ENCODE measurements at regions not wholly inside any gene's neighbourhood (a gene's known extent, or its start where the extent isn't known, plus 50 kb on each side); places are given as distances from the start of the nearest gene placed in this dataset.

DNA sequence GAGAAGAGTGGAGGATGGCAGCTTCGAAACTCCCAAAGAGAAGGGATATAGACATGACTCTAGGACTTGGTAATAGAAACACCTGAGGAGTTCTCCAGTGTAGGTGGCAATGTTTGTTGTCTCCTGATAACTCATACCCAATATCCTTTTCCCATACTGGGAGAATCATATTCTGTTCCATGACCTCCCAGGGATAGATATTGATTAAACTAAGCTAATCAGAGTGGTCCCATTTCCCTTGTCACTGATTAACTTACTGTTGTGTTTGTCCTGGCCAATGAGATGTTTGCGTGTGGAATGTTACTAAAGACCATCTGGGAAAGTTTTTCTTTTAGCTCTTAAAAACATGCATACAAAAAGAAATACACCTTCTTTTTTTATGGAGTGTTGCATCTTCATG lies 85.6 kb downstream of the RPL22L1 start:
- Histone ChIP-seq H3K4me2 (ENCODE audit: insufficient read depth, low read length) (no peak overlapping the region), H4K20me1 (ENCODE audit: insufficient read depth, low read length) (no peaks in the 10 kb centered on the region), H2AFZ (ENCODE audit: low read length) (peak overlapping the region; percentile 3), H3K36me3 (ENCODE audit: insufficient read depth, low read length) (no peaks in the 10 kb centered on the region), H3K9me3 (ENCODE audit: low read depth, low read length) (no peaks in the 10 kb centered on the region), H3K4me1 (ENCODE audit: insufficient read depth, low read length) (no peaks in the 10 kb centered on the region), H3K79me2 (ENCODE audit: insufficient read depth, low read length) (no peaks in the 10 kb centered on the region), H3K27me3 (ENCODE audit: insufficient read depth, low read length) (no peaks in the 10 kb centered on the region), H3K27ac (ENCODE audit: low read depth, low read length) (no peak overlapping the region), H3K4me3 (ENCODE audit: insufficient read depth, low read length) (no peak overlapping the region)
- no peak for DNase-seq (ENCODE audit: insufficient read length, low spot score, missing footprints)
- TF ChIP-seq CTCF (IDR thresholded peaks at IDR 0.05; ENCODE audit: extremely low read depth, low read depth, low read length): no peak

GRCh38 chr3:170780955-170781354 lies 89.0 kb downstream of the RPL22L1 start:
- DNase-seq (ENCODE audit: insufficient read length, low spot score, missing footprints): no peak
- Histone ChIP-seq H3K4me2 (ENCODE audit: insufficient read depth, low read length) (no peak overlapping the region), H2AFZ (ENCODE audit: low read length) (peak overlapping the region; percentile 21), H3K4me3 (ENCODE audit: insufficient read depth, low read length) (no peak overlapping the region), H3K9me3 (ENCODE audit: low read depth, low read length) (no peaks in the 10 kb centered on the region), H4K20me1 (ENCODE audit: insufficient read depth, low read length) (no peaks in the 10 kb centered on the region), H3K36me3 (ENCODE audit: insufficient read depth, low read length) (no peaks in the 10 kb centered on the region), H3K4me1 (ENCODE audit: insufficient read depth, low read length) (no peaks in the 10 kb centered on the region), H3K27me3 (ENCODE audit: insufficient read depth, low read length) (no peaks in the 10 kb centered on the region), H3K27ac (ENCODE audit: low read depth, low read length) (no peak overlapping the region), H3K79me2 (ENCODE audit: insufficient read depth, low read length) (no peaks in the 10 kb centered on the region)
- no peak for TF ChIP-seq CTCF (IDR thresholded peaks at IDR 0.05; ENCODE audit: extremely low read depth, low read depth, low read length)

DNA sequence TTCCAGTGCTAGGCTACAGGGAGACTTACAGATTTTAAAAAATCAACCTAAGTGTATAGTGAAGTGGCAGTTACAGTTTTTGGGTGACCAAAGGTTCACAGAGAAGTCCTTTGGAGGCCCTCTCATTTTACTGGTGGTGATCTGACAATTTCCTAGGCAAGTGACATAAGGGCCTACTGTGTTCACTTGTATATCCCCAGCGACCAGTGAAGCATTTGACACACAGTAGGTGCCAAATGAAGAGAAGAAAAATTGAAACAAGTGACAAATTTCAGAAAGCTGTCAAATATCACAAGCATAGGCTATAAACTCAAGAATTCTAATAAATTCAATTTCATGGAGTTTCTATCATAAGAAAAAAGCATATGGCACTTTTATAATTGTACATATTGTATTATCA lies 89.5 kb downstream of the RPL22L1 start:
- Histone ChIP-seq H3K4me2 (ENCODE audit: insufficient read depth, low read length) (no peak overlapping the region), H3K9me3 (ENCODE audit: low read depth, low read length) (no peaks in the 10 kb centered on the region), H2AFZ (ENCODE audit: low read length) (no peak overlapping the region), H3K4me3 (ENCODE audit: insufficient read depth, low read length) (no peak overlapping the region), H4K20me1 (ENCODE audit: insufficient read depth, low read length) (no peaks in the 10 kb centered on the region), H3K27ac (ENCODE audit: low read depth, low read length) (no peak overlapping the region), H3K79me2 (ENCODE audit: insufficient read depth, low read length) (no peaks in the 10 kb centered on the region), H3K4me1 (ENCODE audit: insufficient read depth, low read length) (no peaks in the 10 kb centered on the region), H3K27me3 (ENCODE audit: insufficient read depth, low read length) (no peaks in the 10 kb centered on the region), H3K36me3 (ENCODE audit: insufficient read depth, low read length) (no peaks in the 10 kb centered on the region)
- no peak for DNase-seq (ENCODE audit: insufficient read length, low spot score, missing footprints)
- no peak for TF ChIP-seq CTCF (IDR thresholded peaks at IDR 0.05; ENCODE audit: extremely low read depth, low read depth, low read length)

- TF ChIP-seq CTCF (IDR thresholded peaks at IDR 0.05; ENCODE audit: extremely low read depth, low read depth, low read length): no peak
Measured at GRCh38 chr3:170778240-170779217, 91.5 kb downstream of the RPL22L1 start.

More at GRCh38 chr3:170778240-170779217, 91.5 kb downstream of the RPL22L1 start:
- no peaks in the 10 kb centered on the region for H3K79me2 ChIP-seq (ENCODE audit: insufficient read depth, low read length)
- H3K4me2 ChIP-seq (ENCODE audit: insufficient read depth, low read length): no peak overlapping the region
- no peak overlapping the region for H3K4me3 ChIP-seq (ENCODE audit: insufficient read depth, low read length)
- H3K27me3 ChIP-seq (ENCODE audit: insufficient read depth, low read length): no peaks in the 10 kb centered on the region
- no peaks in the 10 kb centered on the region for H3K9me3 ChIP-seq (ENCODE audit: low read depth, low read length)
- H3K36me3 ChIP-seq (ENCODE audit: insufficient read depth, low read length): no peaks in the 10 kb centered on the region
- H2AFZ ChIP-seq (ENCODE audit: low read length): no peak overlapping the region
- no peak overlapping the region for H3K27ac ChIP-seq (ENCODE audit: low read depth, low read length)
- H3K4me1 ChIP-seq (ENCODE audit: insufficient read depth, low read length): no peaks in the 10 kb centered on the region
- no peak for DNase-seq (ENCODE audit: insufficient read length, low spot score, missing footprints)
- no peaks in the 10 kb centered on the region for H4K20me1 ChIP-seq (ENCODE audit: insufficient read depth, low read length)

All from osteoblast (primary cell).